WI38 (cell line): ENCODE measurements at regions not wholly inside any gene's neighbourhood (a gene's known extent, or its start where the extent isn't known, plus 50 kb on each side); places are given as distances from the start of the nearest gene placed in this dataset.

Experiments used
- H3K4me3 ChIP-seq: 2 replicates; pipeline ENCODE4 v1.5.1; 2011; ENCODE audit warnings: low read depth, mild to moderate bottlenecking, control low read depth, low read length
- TF ChIP-seq, protein P1 (sequence below): IDR thresholded peaks from 2 replicates; pipeline ENCODE4 v1.5.1; 2012; ENCODE audit warnings: low read depth, mild to moderate bottlenecking, control low read depth, low read length

DNA sequence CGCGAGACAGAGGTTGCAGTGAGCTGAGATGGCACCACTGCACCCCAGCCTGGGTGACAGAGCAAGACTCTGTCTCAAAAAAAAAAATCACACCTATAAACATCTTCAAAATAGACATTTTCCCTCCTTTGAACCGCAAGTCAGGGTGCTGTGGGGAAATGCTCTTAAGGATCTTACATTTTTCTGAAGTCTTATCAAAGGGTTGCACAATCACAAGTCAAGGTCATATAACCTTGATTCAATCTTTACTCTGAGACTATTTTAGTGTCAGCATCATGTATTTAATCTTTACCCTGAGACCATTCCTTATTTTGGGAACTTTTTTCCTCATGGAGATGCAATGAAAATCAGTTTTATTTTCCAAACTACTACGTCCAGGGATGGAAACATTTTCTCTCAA, 62.8 kb upstream of the RANBP3L start:
- TF ChIP-seq, protein P1, sequence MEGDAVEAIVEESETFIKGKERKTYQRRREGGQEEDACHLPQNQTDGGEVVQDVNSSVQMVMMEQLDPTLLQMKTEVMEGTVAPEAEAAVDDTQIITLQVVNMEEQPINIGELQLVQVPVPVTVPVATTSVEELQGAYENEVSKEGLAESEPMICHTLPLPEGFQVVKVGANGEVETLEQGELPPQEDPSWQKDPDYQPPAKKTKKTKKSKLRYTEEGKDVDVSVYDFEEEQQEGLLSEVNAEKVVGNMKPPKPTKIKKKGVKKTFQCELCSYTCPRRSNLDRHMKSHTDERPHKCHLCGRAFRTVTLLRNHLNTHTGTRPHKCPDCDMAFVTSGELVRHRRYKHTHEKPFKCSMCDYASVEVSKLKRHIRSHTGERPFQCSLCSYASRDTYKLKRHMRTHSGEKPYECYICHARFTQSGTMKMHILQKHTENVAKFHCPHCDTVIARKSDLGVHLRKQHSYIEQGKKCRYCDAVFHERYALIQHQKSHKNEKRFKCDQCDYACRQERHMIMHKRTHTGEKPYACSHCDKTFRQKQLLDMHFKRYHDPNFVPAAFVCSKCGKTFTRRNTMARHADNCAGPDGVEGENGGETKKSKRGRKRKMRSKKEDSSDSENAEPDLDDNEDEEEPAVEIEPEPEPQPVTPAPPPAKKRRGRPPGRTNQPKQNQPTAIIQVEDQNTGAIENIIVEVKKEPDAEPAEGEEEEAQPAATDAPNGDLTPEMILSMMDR = no peak
- no peak overlapping the region for H3K4me3 ChIP-seq

DNA sequence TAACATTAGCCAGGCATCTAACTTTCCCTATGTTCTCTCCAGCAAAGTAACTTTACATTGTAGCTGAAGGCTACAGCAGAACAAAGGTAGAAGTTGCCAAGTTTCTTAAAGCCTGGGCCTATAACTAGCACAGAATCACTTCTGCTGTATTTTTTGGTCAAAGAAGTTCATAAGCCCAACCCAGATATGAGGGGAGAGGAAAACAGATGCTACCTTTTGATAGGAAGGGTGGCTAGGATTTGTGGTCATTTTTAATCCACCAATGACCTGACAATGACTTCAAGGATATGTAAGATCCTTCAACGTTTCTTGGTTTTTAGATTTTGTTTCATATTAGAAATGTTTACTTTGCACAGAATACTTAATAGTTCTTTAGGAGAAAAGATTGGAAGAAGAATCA, 64.2 kb upstream of the RANBP3L start:
- TF ChIP-seq, protein P1 = no peak
- H3K4me3 ChIP-seq = no peak overlapping the region

DNA sequence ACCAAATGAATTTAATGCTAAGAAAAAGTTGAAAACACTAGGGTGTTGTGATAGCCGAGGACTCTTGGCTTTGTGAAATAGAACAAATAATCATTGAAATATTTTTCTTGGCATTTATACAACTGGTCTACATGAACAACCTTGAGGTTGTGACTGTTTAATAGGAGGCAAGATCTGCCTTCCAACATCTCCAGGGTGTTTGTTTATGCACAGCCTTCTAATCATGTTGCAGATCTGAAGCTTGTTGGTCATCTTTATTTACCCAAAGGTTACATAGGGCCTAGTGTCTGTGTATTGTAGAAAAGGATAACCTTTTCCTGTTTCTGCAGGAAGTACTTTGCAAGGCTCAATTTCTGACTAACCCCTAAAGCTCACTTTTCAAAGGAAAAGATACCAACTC, 65.2 kb upstream of the RANBP3L start:
- TF ChIP-seq, protein P1 = no peak

DNA sequence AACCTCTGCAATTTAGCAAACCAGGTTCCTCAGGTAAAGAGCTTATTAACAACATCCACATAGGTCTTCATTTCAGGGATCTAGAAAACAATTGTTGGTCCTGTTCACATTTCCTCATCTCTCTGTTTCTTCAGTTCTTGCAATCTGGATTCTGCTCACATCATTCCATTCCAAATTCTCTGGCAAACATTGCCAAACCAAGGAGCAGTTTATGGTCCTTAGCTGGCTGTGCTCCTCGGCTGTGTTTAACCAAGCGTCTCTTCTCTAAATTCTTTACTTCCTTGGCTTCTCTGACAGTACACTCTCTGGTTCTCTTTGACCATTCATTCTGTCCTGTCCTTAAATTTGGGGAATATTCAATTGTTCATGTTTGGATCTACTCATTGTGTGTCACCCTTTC, 65.8 kb upstream of the RANBP3L start:
- TF ChIP-seq, protein P1 = no peak
- no peak overlapping the region for H3K4me3 ChIP-seq

More for the DNA sequence above, 65.2 kb upstream of the RANBP3L start:
- H3K4me3 ChIP-seq = no peak overlapping the region

DNA sequence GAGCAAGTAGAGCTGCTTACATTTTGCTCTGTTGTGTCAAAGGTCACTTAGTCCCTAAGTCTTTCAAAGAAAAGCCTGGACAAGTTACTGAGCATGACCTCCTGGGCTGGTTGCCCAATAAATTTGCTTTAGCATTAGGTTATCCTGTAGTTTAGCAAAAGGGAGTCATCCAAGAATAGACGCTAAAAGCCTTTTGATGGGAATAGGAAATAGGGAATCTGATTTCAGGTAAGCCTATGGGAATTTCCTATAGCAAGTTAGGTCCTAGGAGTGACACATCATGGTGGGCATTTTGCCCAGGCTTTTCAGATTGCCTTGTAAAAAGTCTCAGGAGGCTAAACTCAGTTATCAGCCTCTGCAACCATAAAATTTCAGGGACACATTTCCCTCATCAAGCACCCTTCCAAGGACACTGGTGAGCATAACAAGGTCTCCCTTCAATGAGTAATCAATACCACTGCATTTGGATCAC, 67.6 kb upstream of the RANBP3L start:
- TF ChIP-seq, protein P1 = no peak
- no peak overlapping the region for H3K4me3 ChIP-seq

DNA sequence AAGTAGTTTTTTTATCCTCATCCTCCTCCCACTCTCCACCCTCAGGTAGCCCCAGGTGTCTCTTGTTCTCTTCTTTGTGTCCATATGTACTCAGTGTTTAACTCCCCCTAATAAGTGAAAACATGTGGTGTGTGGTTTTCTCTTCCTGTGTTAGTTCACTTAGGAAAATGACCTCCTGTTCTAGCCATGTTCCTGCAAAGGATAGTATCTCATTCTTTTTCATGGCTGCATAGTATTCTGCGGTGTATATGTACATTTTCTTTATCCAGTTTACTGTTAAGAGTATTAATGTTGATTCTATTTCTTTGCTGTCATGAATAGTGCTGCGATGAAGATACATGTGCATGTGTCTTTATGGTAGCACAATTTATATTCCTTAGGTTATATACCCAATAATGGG, 68.4 kb upstream of the RANBP3L start:
- TF ChIP-seq, protein P1 = no peak
- no peak overlapping the region for H3K4me3 ChIP-seq

DNA sequence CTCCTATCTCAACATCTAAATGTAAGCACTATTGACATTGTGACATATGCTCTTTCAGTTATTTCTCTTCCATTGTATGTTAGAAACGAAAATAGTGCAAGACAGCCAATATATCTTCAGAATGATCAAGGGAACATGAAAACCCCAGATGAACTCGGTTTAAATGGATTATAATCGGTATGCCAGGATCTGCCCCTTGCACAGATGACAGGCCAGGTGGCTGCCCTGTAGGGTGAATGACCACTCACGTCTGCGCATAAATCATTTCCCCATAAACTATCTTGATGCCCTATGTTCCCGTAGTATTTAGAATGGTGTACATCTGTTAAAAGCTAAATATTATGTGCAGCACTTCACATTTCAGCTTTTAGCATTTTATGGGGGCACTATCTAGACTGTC, 69.7 kb upstream of the RANBP3L start:
- TF ChIP-seq, protein P1 = no peak
- H3K4me3 ChIP-seq = no peak overlapping the region
